Neuronal stem cell (in vitro differentiated cells): ENCODE measurements at regions not wholly inside any gene's neighbourhood (a gene's known extent, or its start where the extent isn't known, plus 50 kb on each side); places are given as distances from the start of the nearest gene placed in this dataset.

Experiments used
- DNase-seq: peaks from one replicate; pipeline ENCODE4 v3.0.0-alpha.2; 2013; ENCODE audit warnings: low spot score
- H2AFZ ChIP-seq: one replicate; pipeline ENCODE4 v1.6.1; 2013; ENCODE audit warnings: mild to moderate bottlenecking, low read length, inconsistent platforms
- H2AK5ac ChIP-seq: 2 replicates; pipeline ENCODE4 v1.6.1; 2013; ENCODE audit warnings: low read depth, mild to moderate bottlenecking, inconsistent platforms, low read length, moderate library complexity, mixed read lengths
- H2BK120ac ChIP-seq: 2 replicates; pipeline ENCODE4 v1.6.1; 2013; ENCODE audit warnings: low read depth, mild to moderate bottlenecking, inconsistent platforms, low read length, moderate library complexity, mixed read lengths
- H2BK12ac ChIP-seq: one replicate; pipeline ENCODE4 v1.6.1; 2013; ENCODE audit warnings: low read length, inconsistent platforms
- H2BK15ac ChIP-seq: 2 replicates; pipeline ENCODE4 v1.6.1; 2013; ENCODE audit warnings: mild to moderate bottlenecking, low read length, inconsistent platforms, mixed read lengths
- H2BK5ac ChIP-seq: one replicate; pipeline ENCODE4 v1.6.1; 2013; ENCODE audit warnings: inconsistent platforms, mild to moderate bottlenecking, low read length, moderate library complexity
- H3K14ac ChIP-seq: one replicate; pipeline ENCODE4 v1.6.1; 2013; ENCODE audit warnings: low read length, inconsistent platforms
- H3K18ac ChIP-seq: 2 replicates; pipeline ENCODE4 v1.6.1; 2013; ENCODE audit warnings: low read length, inconsistent platforms
- H3K23ac ChIP-seq: 2 replicates; pipeline ENCODE4 v1.6.1; 2013; ENCODE audit warnings: low read depth, mild to moderate bottlenecking, mixed read lengths, low read length, inconsistent platforms; ENCODE audit not compliant: poor library complexity
- H3K27ac ChIP-seq: replicated peaks from 3 replicates; pipeline ENCODE4 v1.5.1; 2013; ENCODE audit warnings: low read length, inconsistent platforms
- H3K27me3 ChIP-seq, 3 experiments: 2 replicates each; pipeline ENCODE4 v1.6.1; 2013; ENCODE audit warnings: low read length in 3 of 3, mild to moderate bottlenecking in 2 of 3, inconsistent platforms in 1 of 3, low read depth in 1 of 3, mixed read lengths in 1 of 3, moderate library complexity in 1 of 3; ENCODE audit not compliant: control insufficient read depth in 3 of 3, insufficient read depth in 3 of 3
- H3K36me3 ChIP-seq, 2 donors: replicated peaks in 1 of 2; 2 replicates each; pipeline ENCODE4 v1.6.1; 2013; ENCODE audit warnings: low read length in 2 of 2; ENCODE audit not compliant: control insufficient read depth in 2 of 2, insufficient read depth in 2 of 2
- H3K4ac ChIP-seq: 2 replicates; pipeline ENCODE4 v1.6.1; 2013; ENCODE audit warnings: inconsistent platforms, mild to moderate bottlenecking, low read length, moderate library complexity
- H3K4me1 ChIP-seq, 2 donors: 1 replicate in 1 of 2; 2 replicates in 1 of 2; pipeline ENCODE4 v1.6.1; 2013; ENCODE audit warnings: low read length in 2 of 2, low read depth in 1 of 2; ENCODE audit not compliant: control insufficient read depth in 2 of 2, insufficient read depth in 1 of 2
- H3K4me2 ChIP-seq: one replicate; pipeline ENCODE4 v1.6.1; 2013; ENCODE audit warnings: mild to moderate bottlenecking, low read length, inconsistent platforms; ENCODE audit not compliant: insufficient read depth, poor library complexity, severe bottlenecking
- H3K4me3 ChIP-seq, 2 donors: 2 replicates each; pipeline ENCODE4 v1.5.1; 2013; ENCODE audit warnings: low read length in 2 of 2, mild to moderate bottlenecking in 2 of 2, inconsistent platforms in 1 of 2, moderate library complexity in 1 of 2
- H3K79me1 ChIP-seq: one replicate; pipeline ENCODE4 v1.6.1; 2013; ENCODE audit warnings: low read depth, mild to moderate bottlenecking, inconsistent platforms, low read length, moderate library complexity
- H3K9ac ChIP-seq: one replicate; pipeline ENCODE4 v1.6.1; 2013; ENCODE audit warnings: mild to moderate bottlenecking, low read depth, low read length, inconsistent platforms; ENCODE audit not compliant: poor library complexity
- H3K9me3 ChIP-seq, 2 donors: replicated peaks in 1 of 2; 2 replicates each; pipeline versions ENCODE3 to v1.6.1; 2013; ENCODE audit warnings: low read length in 2 of 2, mild to moderate bottlenecking in 2 of 2, inconsistent platforms in 1 of 2, low read depth in 1 of 2, mixed read lengths in 1 of 2, moderate library complexity in 1 of 2; ENCODE audit not compliant: control insufficient read depth in 2 of 2, insufficient read depth in 1 of 2
- H4K8ac ChIP-seq: one replicate; pipeline ENCODE4 v1.6.1; 2013; ENCODE audit warnings: low read depth, mild to moderate bottlenecking, inconsistent platforms, low read length, moderate library complexity
- H4K91ac ChIP-seq: one replicate; pipeline ENCODE4 v1.6.1; 2013; ENCODE audit warnings: low read length, low read depth, mild to moderate bottlenecking, inconsistent platforms; ENCODE audit not compliant: poor library complexity
- WGBS, 2 donors: extraction: QIAGEN DNeasy Blood & Tissue Kit; methylation state at CpG; one replicate each; pipeline ENCODE4 v1.1.7; 2013; ENCODE audit warnings: missing lambda C conversion rate in 2 of 2, mixed read lengths in 1 of 2; ENCODE audit not compliant: insufficient read length in 2 of 2, insufficient replicate concordance in 1 of 2; ENCODE audit errors: extremely low coverage in 2 of 2; 5-methylcytosine and 5-hydroxymethylcytosine counted together

DNA sequence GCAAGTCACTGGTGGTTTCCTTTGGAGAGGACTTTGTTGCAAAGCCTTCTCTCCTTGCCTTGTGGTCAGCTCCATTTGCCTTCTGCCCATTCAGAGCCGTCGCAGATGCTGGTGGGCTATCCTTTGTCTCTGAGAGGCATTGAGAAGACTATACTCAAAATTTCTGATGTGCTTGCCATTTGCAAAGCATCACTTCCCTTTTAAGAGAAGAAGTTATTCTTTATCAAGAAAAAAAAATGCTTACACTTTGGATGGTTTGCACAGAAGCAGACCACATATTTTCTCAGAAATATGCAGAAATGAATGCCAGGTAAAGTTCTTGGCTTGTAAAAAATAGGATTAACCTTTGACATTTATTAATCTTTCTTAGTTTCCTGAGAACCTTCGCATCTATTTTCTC is 195.8 kb upstream of the KLF4 start:
- Histone ChIP-seq H3K4me3 (no peak overlapping the region), H4K8ac (no peak overlapping the region), H3K4me2 (no peak overlapping the region), H3K27ac (no peak overlapping the region), H3K36me3 (no peaks in the 10 kb centered on the region), H3K27me3 (no peaks in the 10 kb centered on the region), H3K14ac (no peak overlapping the region), H3K9me3 (no peaks in the 10 kb centered on the region), H2BK5ac (no peak overlapping the region), H2AFZ (no peak overlapping the region), H3K23ac (no peak overlapping the region), H3K4ac (no peak overlapping the region), H3K18ac (no peak overlapping the region), H2BK15ac (no peak overlapping the region), H3K4me1 (no peaks in the 10 kb centered on the region), H2BK120ac (no peak overlapping the region), H2BK12ac (no peak overlapping the region), H3K9ac (no peak overlapping the region), H4K91ac (no peak overlapping the region), H3K79me1 (no peaks in the 10 kb centered on the region), H2AK5ac (no peak overlapping the region)
- whole genome bisulfite sequencing, 2 donors: no CpG with 5 or more reads among the region's 3 CpGs
- no peak for DNase-seq

DNA sequence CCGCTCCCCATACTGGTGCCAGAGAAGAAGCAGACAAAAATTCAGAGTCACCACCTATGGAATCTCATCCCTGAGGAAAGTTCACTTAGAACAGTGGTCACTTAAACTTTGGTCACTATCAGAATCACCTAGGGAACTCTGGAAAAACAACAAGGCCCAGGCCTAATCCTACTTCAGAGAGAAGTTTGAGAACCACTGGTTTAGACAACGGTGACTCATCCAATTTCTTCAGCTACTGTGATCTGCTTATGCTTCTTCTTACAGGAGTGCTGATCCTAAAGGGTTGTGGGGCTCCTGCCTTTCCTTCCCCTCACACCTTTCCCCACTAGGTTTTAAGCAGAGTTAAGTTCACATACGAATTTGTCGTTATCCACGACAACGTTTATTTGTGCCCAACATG is 194.7 kb upstream of the KLF4 start:
- no peak overlapping the region for H2BK120ac ChIP-seq
- no peak overlapping the region for H2BK12ac ChIP-seq
- H2AK5ac ChIP-seq: no peak overlapping the region
- no peaks in the 10 kb centered on the region for H3K27me3 ChIP-seq
- no peak overlapping the region for H3K18ac ChIP-seq
- H3K36me3 ChIP-seq: no peaks in the 10 kb centered on the region
- H4K8ac ChIP-seq: no peak overlapping the region
- H4K91ac ChIP-seq: no peak overlapping the region
- no peak for DNase-seq
- no peak overlapping the region for H3K4ac ChIP-seq
- H3K9ac ChIP-seq: no peak overlapping the region
- no peak overlapping the region for H2AFZ ChIP-seq
- H2BK15ac ChIP-seq: no peak overlapping the region
- no peaks in the 10 kb centered on the region for H3K4me1 ChIP-seq
- WGBS, 2 donors: no CpG with 5 or more reads among the region's 6 CpGs
- no peak overlapping the region for H3K27ac ChIP-seq
- no peak overlapping the region for H3K4me2 ChIP-seq
- no peaks in the 10 kb centered on the region for H3K9me3 ChIP-seq
- H3K23ac ChIP-seq: no peak overlapping the region
- H3K14ac ChIP-seq: no peak overlapping the region
- no peak overlapping the region for H2BK5ac ChIP-seq
- no peaks in the 10 kb centered on the region for H3K79me1 ChIP-seq
- H3K4me3 ChIP-seq: no peak overlapping the region

DNA sequence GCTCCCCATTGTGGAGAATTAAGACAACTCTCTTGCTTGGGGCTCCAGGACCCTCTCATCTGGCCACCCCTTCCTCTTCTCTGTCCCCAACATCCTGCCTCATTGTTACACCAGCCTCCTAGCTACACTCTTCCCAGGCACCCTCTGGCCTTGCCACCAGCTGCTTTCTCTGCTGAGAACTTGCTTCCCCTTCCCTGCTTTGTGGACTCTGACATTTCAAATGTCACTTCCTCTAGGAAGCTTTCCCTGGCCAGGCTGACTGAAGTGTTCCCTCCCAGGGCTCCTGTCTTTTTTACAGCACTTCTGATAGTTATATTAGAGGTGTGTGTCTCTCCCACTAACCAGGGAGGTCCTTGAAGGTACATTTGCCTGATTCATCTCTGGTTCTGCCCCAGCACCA is 194.0 kb upstream of the KLF4 start:
- H4K91ac ChIP-seq: no peak overlapping the region
- H2BK5ac ChIP-seq: no peak overlapping the region
- no peak overlapping the region for H4K8ac ChIP-seq
- H3K9ac ChIP-seq: no peak overlapping the region
- H3K4ac ChIP-seq: no peak overlapping the region
- H3K9me3 ChIP-seq: no peaks in the 10 kb centered on the region
- H2BK15ac ChIP-seq: no peak overlapping the region
- H3K27me3 ChIP-seq: no peaks in the 10 kb centered on the region
- no peak for DNase-seq
- H3K4me1 ChIP-seq: no peaks in the 10 kb centered on the region
- no peak overlapping the region for H3K18ac ChIP-seq
- H2BK120ac ChIP-seq: no peak overlapping the region
- H2AFZ ChIP-seq: no peak overlapping the region
- H3K23ac ChIP-seq: no peak overlapping the region
- H3K14ac ChIP-seq: no peak overlapping the region
- H2BK12ac ChIP-seq: no peak overlapping the region
- no peak overlapping the region for H3K27ac ChIP-seq
- H2AK5ac ChIP-seq: no peak overlapping the region
- no peak overlapping the region for H3K4me2 ChIP-seq
- H3K4me3 ChIP-seq: no peak overlapping the region
- H3K79me1 ChIP-seq: no peaks in the 10 kb centered on the region
- H3K36me3 ChIP-seq: no peaks in the 10 kb centered on the region

DNA sequence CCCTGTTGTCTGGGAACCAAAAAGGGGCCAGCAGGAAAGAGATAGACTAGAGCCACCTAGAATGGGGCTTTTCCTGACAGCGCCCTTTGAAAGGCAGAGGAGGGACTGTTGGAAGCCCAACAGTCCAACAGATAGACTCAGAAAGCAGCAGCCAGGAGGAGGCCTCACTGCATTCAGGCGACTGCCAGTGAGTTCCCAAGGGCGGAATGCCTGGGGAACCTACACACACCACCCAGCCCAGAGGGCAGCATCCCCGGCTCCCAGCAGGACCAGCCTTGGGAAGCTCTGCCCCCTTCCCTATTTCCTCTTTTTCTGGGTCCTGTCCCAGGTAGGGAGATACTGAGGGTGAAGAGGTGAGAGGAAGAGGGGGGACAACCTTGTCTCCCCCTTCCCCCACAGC is 192.4 kb upstream of the KLF4 start:
- no peaks in the 10 kb centered on the region for H3K36me3 ChIP-seq
- H3K4ac ChIP-seq: no peak overlapping the region
- H2AFZ ChIP-seq: no peak overlapping the region
- H3K9ac ChIP-seq: no peak overlapping the region
- no peak overlapping the region for H4K8ac ChIP-seq
- H3K4me3 ChIP-seq: no peak overlapping the region
- H2BK5ac ChIP-seq: no peak overlapping the region
- no CpG with 5 or more reads among the region's 4 CpGs for WGBS, 2 donors
- H3K79me1 ChIP-seq: no peaks in the 10 kb centered on the region
- DNase-seq: no peak
- no peak overlapping the region for H3K4me2 ChIP-seq
- no peak overlapping the region for H3K14ac ChIP-seq
- no peak overlapping the region for H4K91ac ChIP-seq
- H3K9me3 ChIP-seq: no peaks in the 10 kb centered on the region
- H3K27me3 ChIP-seq: no peaks in the 10 kb centered on the region
- no peak overlapping the region for H2AK5ac ChIP-seq
- H3K23ac ChIP-seq: no peak overlapping the region
- H2BK12ac ChIP-seq: no peak overlapping the region
- H3K27ac ChIP-seq: no peak overlapping the region
- H2BK15ac ChIP-seq: no peak overlapping the region
- H3K18ac ChIP-seq: no peak overlapping the region
- H2BK120ac ChIP-seq: no peak overlapping the region
- H3K4me1 ChIP-seq: no peaks in the 10 kb centered on the region
